OCI-LY7 (cell line): ENCODE measurements at regions not wholly inside any gene's neighbourhood (a gene's known extent, or its start where the extent isn't known, plus 50 kb on each side); places are given as distances from the start of the nearest gene placed in this dataset.

Experiments used
- BruUV-seq: library from RNA; stranded (reverse); fragments of 400-500 nt; replicated peaks from 2 replicates; lab custom pipeline; 2021; lab: Mats Ljungman, UMichigan
- CTCF ChIA-PET: fragments of 300-600 bp; sonication (Branson Sonifier 250); formaldehyde crosslinking; loops from one replicate; lab custom pipeline; 2022; ENCODE audit warnings: antibody characterized with exemption; ENCODE audit not compliant: unreplicated experiment; lab: Charles Lee
- POLR2A ChIA-PET: fragments of 300-600 bp; sonication (Branson Sonifier 250); formaldehyde crosslinking; loops from one replicate; lab custom pipeline; 2022; ENCODE audit warnings: antibody characterized with exemption; lab: Charles Lee
- DNase-seq: peaks from one replicate; pipeline ENCODE4 v3.0.0-alpha.2; 2015; ENCODE audit warnings: low spot score
- H2AFZ ChIP-seq: fragments of 200-600 bp; sonication (generic), shearing (Covaris generic); 2 replicates; pipeline ENCODE4 v1.6.1; 2014; ENCODE audit warnings: mild to moderate bottlenecking, antibody characterized with exemption, low read length, moderate library complexity
- H3K27ac ChIP-seq: fragments of 200-600 bp; sonication (generic); 2 replicates; pipeline ENCODE4 v1.5.1; 2014; ENCODE audit warnings: mixed run types, low read depth, mild to moderate bottlenecking, moderate library complexity, low read length, inconsistent platforms; ENCODE audit not compliant: poor library complexity, severe bottlenecking
- H3K36me3 ChIP-seq: fragments of 200-600 bp; sonication (generic); 2 replicates; pipeline ENCODE4 v1.6.1; 2014; ENCODE audit warnings: mild to moderate bottlenecking, antibody characterized with exemption, low read length, moderate library complexity, mixed read lengths; ENCODE audit not compliant: insufficient read depth
- H3K4me1 ChIP-seq: fragments of 200-600 bp; sonication (generic); 2 replicates; pipeline ENCODE4 v1.5.1; 2014; ENCODE audit warnings: mild to moderate bottlenecking, low read length; ENCODE audit not compliant: insufficient read depth, poor library complexity, severe bottlenecking
- H3K4me2 ChIP-seq: fragments of 200-600 bp; sonication (generic); 2 replicates; pipeline ENCODE4 v1.6.1; 2014; ENCODE audit warnings: mild to moderate bottlenecking, low read length
- H3K4me3 ChIP-seq: fragments of 200-600 bp; sonication (generic); 2 replicates; pipeline ENCODE4 v1.5.1; 2014; ENCODE audit warnings: mild to moderate bottlenecking, low read depth, low read length; ENCODE audit not compliant: poor library complexity, severe bottlenecking
- H3K79me2 ChIP-seq: fragments of 200-600 bp; sonication (generic); 2 replicates; pipeline ENCODE4 v1.6.1; 2016; ENCODE audit warnings: low read depth, mild to moderate bottlenecking, low read length, moderate library complexity, mixed read lengths; ENCODE audit not compliant: insufficient read depth
- H3K9me2 ChIP-seq: fragments of 200-600 bp; sonication (generic); 2 replicates; pipeline ENCODE4 v1.6.1; 2016; ENCODE audit warnings: mild to moderate bottlenecking, low read length, mixed read lengths; ENCODE audit not compliant: insufficient read depth
- H3K9me3 ChIP-seq: fragments of 200-600 bp; sonication (generic); 2 replicates; pipeline ENCODE4 v1.6.1; 2014; ENCODE audit warnings: mild to moderate bottlenecking, mixed run types, low read length, mixed read lengths
- H4K20me1 ChIP-seq: fragments of 200-600 bp; sonication (generic); 2 replicates; pipeline ENCODE4 v1.6.1; 2014; ENCODE audit warnings: mild to moderate bottlenecking, antibody characterized with exemption, low read length, moderate library complexity, mixed read lengths; ENCODE audit not compliant: insufficient read depth
- CTCF ChIP-seq: fragments of 200-600 bp; sonication (generic); conservative IDR thresholded peaks from 2 replicates; pipeline ENCODE4 v1.5.1; 2014; ENCODE audit warnings: mild to moderate bottlenecking, antibody characterized with exemption, low read length, moderate library complexity, mixed read lengths
- EZH2phosphoT487 ChIP-seq: fragments of 200-600 bp; sonication (generic); IDR thresholded peaks from 2 replicates; pipeline ENCODE4 v1.6.1; 2018; ENCODE audit warnings: low read depth, borderline replicate concordance, mild to moderate bottlenecking, mixed run types, antibody characterized with exemption, low read length, moderate library complexity, mixed read lengths
- intact Hi-C: fragments of 100-400 bp; cut with micrococcal nuclease; formaldehyde crosslinking; loops from one replicate; pipeline ENCODE4 v1.10.0; 2022; ENCODE audit not compliant: unreplicated experiment

GRCh38 chr5:42908509-42909488 lies 97.1 kb upstream of the SELENOP start:
- Histone ChIP-seq H3K79me2 (no peaks in the 10 kb centered on the region), H3K4me1 (no peaks in the 10 kb centered on the region), H2AFZ (peak overlapping the region; percentile 39; the same call in 1 of the 2 replicates), H3K4me2 (peak overlapping the region; percentile 40; the same call in 1 of the 2 replicates), H3K27ac (no peak overlapping the region), H3K4me3 (peak overlapping the region; percentile 20), H3K9me3 (no peaks in the 10 kb centered on the region), H3K36me3 (no peaks in the 10 kb centered on the region), H4K20me1 (no peaks in the 10 kb centered on the region), H3K9me2 (no peaks in the 10 kb centered on the region)
- CTCF ChIA-PET: interaction anchor here (0.7 to 1.0 kb wide), 2 partner anchors 19 to 133 kb away, joined by 3 to 4 read pairs; no protein-coding TSS in a partner anchor
- TF ChIP-seq CTCF (peak; percentile 76), EZH2phosphoT487 (no peak)
- intact Hi-C loops: loop anchor here (1.0 to 2.0 kb wide), 3 partner anchors 132 to 480 kb away; partner anchors contain the start of gene ANXA2R
- BruUV-seq: no TSS peak
- peak; percentile 85 for DNase-seq
- POLR2A ChIA-PET: interaction anchor here (0.5 to 2.2 kb wide), 6 partner anchors 85 to 574 kb away, joined by 3 to 6 read pairs (median 3); no protein-coding TSS in a partner anchor

GRCh38 chr5:42908086-42908485 lies 96.4 kb upstream of the SELENOP start:
- H3K4me1 ChIP-seq: no peaks in the 10 kb centered on the region
- no peaks in the 10 kb centered on the region for H3K36me3 ChIP-seq
- peak overlapping the region; percentile 40; the same call in 1 of the 2 replicates for H3K4me2 ChIP-seq
- ChIA-PET CTCF (no interaction called here), POLR2A (interaction anchor here (0.5 kb wide), 1 partner anchor 575 kb away, joined by 3 read pairs; no protein-coding TSS in a partner anchor)
- no peak for DNase-seq
- no peak for TF ChIP-seq EZH2phosphoT487
- H3K4me3 ChIP-seq: no peak overlapping the region
- no peaks in the 10 kb centered on the region for H3K9me3 ChIP-seq
- H3K27ac ChIP-seq: no peak overlapping the region
- H4K20me1 ChIP-seq: no peaks in the 10 kb centered on the region
- no TSS peak for BruUV-seq
- intact Hi-C loops: loop anchor here (2.0 kb wide), 2 partner anchors 197 to 481 kb away; no protein-coding TSS in a partner anchor
- no peaks in the 10 kb centered on the region for H3K9me2 ChIP-seq
- H3K79me2 ChIP-seq: no peaks in the 10 kb centered on the region
- H2AFZ ChIP-seq: peak overlapping the region; percentile 39; the same call in 1 of the 2 replicates

- intact Hi-C loops: no loop called here
- H3K79me2 ChIP-seq: no peaks in the 10 kb centered on the region
- DNase-seq: no peak
- no TSS peak for BruUV-seq
- H2AFZ ChIP-seq: no peak overlapping the region
- H3K36me3 ChIP-seq: no peaks in the 10 kb centered on the region
- no peak overlapping the region for H3K4me3 ChIP-seq
- ChIA-PET POLR2A (no interaction called here), CTCF (interaction anchor here (0.5 kb wide), 1 partner anchor 97 kb away, joined by 3 read pairs; no protein-coding TSS in a partner anchor)
- H3K27ac ChIP-seq: no peak overlapping the region
- no peak for TF ChIP-seq CTCF
- no peaks in the 10 kb centered on the region for H3K9me2 ChIP-seq
- H4K20me1 ChIP-seq: no peaks in the 10 kb centered on the region
- no peaks in the 10 kb centered on the region for H3K4me1 ChIP-seq
- H3K9me3 ChIP-seq: no peaks in the 10 kb centered on the region
- H3K4me2 ChIP-seq: no peak overlapping the region
These were observed 94.1 kb upstream of the SELENOP start for GRCh38 chr5:42905827-42906226.
